Caco-2 (cell line): ENCODE measurements at regions not wholly inside any gene's neighbourhood (a gene's known extent, or its start where the extent isn't known, plus 50 kb on each side); places are given as distances from the start of the nearest gene placed in this dataset.
"Not testable (repeated sequence)": the region's sequence is repeated elsewhere in the genome, so short reads cannot be mapped to it uniquely, and the experiment has no call there.

Source experiments
- BruUV-seq: library from RNA; stranded (reverse); fragments of 400-500 nt; replicated peaks from 2 replicates; lab custom pipeline; 2021; lab: Mats Ljungman, UMichigan
- CTCF ChIA-PET: fragments of 300-600 bp; sonication (Branson Sonifier 250); formaldehyde crosslinking; loops from one replicate; lab custom pipeline; 2022; ENCODE audit warnings: antibody characterized with exemption; lab: Charles Lee
- POLR2A ChIA-PET: fragments of 300-600 bp; sonication (Branson Sonifier 250); formaldehyde crosslinking; loops from one replicate; lab custom pipeline; 2022; ENCODE audit warnings: antibody characterized with exemption; lab: Charles Lee
- DNase-seq, 2 experiments: peaks; one replicate each; pipeline versions ENCODE4 v3.0.0 to v3.0.0-alpha.2; 2020 to 2022
- H3K27me3 ChIP-seq: replicated peaks from 2 replicates; pipeline ENCODE4 v1.6.0; 2011; ENCODE audit warnings: low read length; ENCODE audit not compliant: control insufficient read depth, insufficient read depth
- H3K36me3 ChIP-seq: 2 replicates; pipeline ENCODE4 v1.5.1; 2011; ENCODE audit warnings: low read length; ENCODE audit not compliant: control insufficient read depth, insufficient read depth
- H3K4me1 ChIP-seq: fragments of 250-450 bp; sonication (Bioruptor Pico); 2 replicates; pipeline ENCODE4 v1.5.1; 2020; ENCODE audit warnings: mild to moderate bottlenecking
- H3K4me3 ChIP-seq: 2 replicates; pipeline ENCODE4 v1.5.1; 2011; ENCODE audit warnings: low read depth, mild to moderate bottlenecking, control low read depth, low read length
- H3K9me3 ChIP-seq: fragments of 250-450 bp; sonication (Bioruptor Pico); 2 replicates; pipeline ENCODE4 v1.5.1; 2020; ENCODE audit warnings: mild to moderate bottlenecking, moderate library complexity
- H3K27ac Mint-ChIP-seq: one replicate; pipeline ENCODE4 v1.8.0; 2022; ENCODE audit warnings: mixed read lengths; ENCODE audit not compliant: unreplicated experiment
- H3K27me3 Mint-ChIP-seq: one replicate; pipeline ENCODE4 v1.8.0; 2022; ENCODE audit warnings: mixed read lengths; ENCODE audit not compliant: insufficient read depth, unreplicated experiment
- H3K36me3 Mint-ChIP-seq: one replicate; pipeline ENCODE4 v1.8.0; 2022; ENCODE audit warnings: mild to moderate bottlenecking, mixed read lengths; ENCODE audit not compliant: insufficient read depth, unreplicated experiment
- H3K4me1 Mint-ChIP-seq: one replicate; pipeline ENCODE4 v1.8.0; 2022; ENCODE audit warnings: low read depth, mixed read lengths; ENCODE audit not compliant: unreplicated experiment
- H3K4me3 Mint-ChIP-seq: one replicate; pipeline ENCODE4 v1.8.0; 2022; ENCODE audit warnings: mild to moderate bottlenecking, moderate library complexity, mixed read lengths; ENCODE audit not compliant: unreplicated experiment
- H3K9me3 Mint-ChIP-seq: one replicate; pipeline ENCODE4 v1.8.0; 2022; ENCODE audit warnings: mixed read lengths; ENCODE audit not compliant: unreplicated experiment
- CTCF ChIP-seq, 2 experiments: fragments of 200-600 bp in 1 of 2; IDR thresholded peaks; 1 replicate in 1 of 2; 2 replicates in 1 of 2; pipeline versions ENCODE4 v1.5.1 to v1.8.0; 2011 to 2022; ENCODE audit warnings: antibody characterized with exemption in 1 of 2, control low read depth in 1 of 2, inconsistent platforms in 1 of 2, low read depth in 1 of 2, low read length in 1 of 2, mild to moderate bottlenecking in 1 of 2, moderate library complexity in 1 of 2; ENCODE audit not compliant: insufficient read depth in 1 of 2, severe bottlenecking in 1 of 2, unreplicated experiment in 1 of 2
- intact Hi-C: fragments of 100-400 bp; cut with micrococcal nuclease; formaldehyde crosslinking; loops from one replicate; pipeline ENCODE4 v1.10.0; 2022; ENCODE audit not compliant: unreplicated experiment

DNA sequence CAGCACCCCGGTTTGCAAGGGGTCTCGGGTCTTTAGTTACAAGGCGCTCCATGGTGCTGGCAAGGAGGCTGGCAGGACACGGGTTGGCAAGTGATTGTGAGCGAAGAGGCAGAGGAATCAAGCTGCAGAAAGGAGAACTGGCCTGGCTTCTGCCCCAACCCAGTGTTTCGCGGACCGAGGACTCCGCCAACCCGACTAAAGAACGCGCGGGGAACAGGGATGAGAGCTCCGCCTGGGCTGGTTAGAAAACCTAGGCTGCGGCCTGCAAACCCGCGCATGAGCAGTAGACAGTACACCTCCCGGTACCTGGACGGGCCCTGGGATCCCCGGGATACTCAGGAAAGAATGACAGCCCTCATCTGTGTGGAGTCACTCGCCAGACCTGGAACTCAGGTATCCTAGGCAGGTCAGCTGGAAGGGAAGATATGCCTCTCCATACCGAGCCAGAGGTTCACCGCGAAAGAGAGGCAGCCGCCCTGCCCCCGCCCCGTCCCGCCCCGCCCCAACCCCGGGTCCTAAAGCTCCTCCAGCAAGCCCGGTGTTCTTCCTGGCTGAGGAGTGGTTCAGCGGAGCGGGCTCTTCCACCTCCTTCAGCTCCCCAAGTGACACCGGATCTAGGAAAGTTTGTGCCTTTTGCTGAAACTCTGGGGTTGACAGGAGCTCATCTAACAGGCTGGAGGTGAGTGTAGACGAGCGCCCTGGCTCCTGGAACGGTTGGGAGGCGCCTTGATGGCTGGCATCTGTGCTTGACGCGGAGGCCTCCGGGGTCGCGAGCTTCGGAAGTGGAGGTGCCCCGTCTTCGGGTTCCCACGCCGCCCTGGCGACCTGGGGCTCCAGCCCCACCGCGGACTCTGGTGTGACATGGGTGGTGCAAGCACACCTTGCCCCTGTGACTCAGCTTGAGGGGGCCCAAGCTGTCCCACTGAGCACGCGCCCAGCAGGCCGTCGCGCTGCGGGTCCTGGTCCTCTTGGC, 1847.3 kb upstream of the DEFB115 start:
- Histone ChIP-seq H3K36me3 (no peaks in the 10 kb centered on the region), H3K4me3 (no peak overlapping the region), H3K4me1 (no peaks in the 10 kb centered on the region), H3K9me3 (peaks cover 8% of the 10 kb centered on the region), H3K27me3 (no peaks in the 10 kb centered on the region; the same call in 1 of the 2 replicates)
- ChIA-PET POLR2A (no interaction called here), CTCF (interaction anchor here (0.5 kb wide), 1 partner anchor 79 kb away, joined by 3 read pairs; no protein-coding TSS in a partner anchor)
- H3K4me1 Mint-ChIP-seq: no peaks in the 10 kb centered on the region
- BruUV-seq: no TSS peak
- no peak overlapping the region for H3K27ac Mint-ChIP-seq
- TF ChIP-seq CTCF (IDR thresholded peaks at IDR 0.05; ENCODE audit: insufficient read depth in 1 of 2, low read depth in 1 of 2, low read length in 1 of 2, severe bottlenecking in 1 of 2, unreplicated experiment in 1 of 2): no peak
- H3K36me3 Mint-ChIP-seq: no peaks in the 10 kb centered on the region
- H3K9me3 Mint-ChIP-seq: peaks cover 39% of the 10 kb centered on the region
- intact Hi-C loops: no loop called here
- H3K27me3 Mint-ChIP-seq: no peaks in the 10 kb centered on the region
- no peak overlapping the region for H3K4me3 Mint-ChIP-seq
- no peak for DNase-seq

- H3K4me3 Mint-ChIP-seq: no peak overlapping the region
- H3K27me3 ChIP-seq: no peaks in the 10 kb centered on the region; the same call in 1 of the 2 replicates
- TF ChIP-seq CTCF (IDR thresholded peaks at IDR 0.05; ENCODE audit: insufficient read depth in 1 of 2, low read depth in 1 of 2, low read length in 1 of 2, severe bottlenecking in 1 of 2, unreplicated experiment in 1 of 2): no peak
These were observed 1846.5 kb upstream of the DEFB115 start for GRCh38 chr20:29410806-29411457.

DNA sequence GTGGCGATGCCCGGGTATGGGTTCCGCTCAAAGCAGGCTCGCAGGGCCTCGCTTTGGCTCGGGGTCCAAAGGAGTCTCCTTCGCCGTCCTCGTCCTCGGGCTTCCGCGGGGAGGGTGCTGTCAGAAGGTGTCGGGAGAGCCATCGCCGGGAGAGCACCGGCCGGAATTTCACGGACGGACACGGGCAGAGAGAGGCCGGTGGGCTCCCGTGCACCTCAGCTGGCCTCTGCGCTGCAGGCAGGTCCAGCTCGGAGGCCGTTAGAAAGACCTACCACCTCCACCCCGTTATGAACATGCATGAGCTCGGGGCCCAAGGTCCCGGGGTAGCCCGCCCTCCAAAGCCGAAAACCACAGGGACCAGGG, 1846.0 kb upstream of the DEFB115 start:
- peaks cover 36% of the 10 kb centered on the region for H3K9me3 Mint-ChIP-seq
- H3K27me3 ChIP-seq, H3K36me3 Mint-ChIP-seq, H3K9me3 ChIP-seq, intact Hi-C loops, POLR2A ChIA-PET, H3K4me3 ChIP-seq, CTCF ChIA-PET, H3K27ac Mint-ChIP-seq, H3K36me3 ChIP-seq, H3K4me1 Mint-ChIP-seq, H3K4me3 Mint-ChIP-seq, H3K27me3 Mint-ChIP-seq, H3K4me1 ChIP-seq, BruUV-seq, DNase-seq: not testable (repeated sequence)

More at GRCh38 chr20:29410806-29411457, 1846.5 kb upstream of the DEFB115 start:
- Mint-ChIP-seq H3K36me3 (no peaks in the 10 kb centered on the region), H3K4me1 (no peaks in the 10 kb centered on the region), H3K9me3 (peaks cover 39% of the 10 kb centered on the region), H3K27ac (no peak overlapping the region), H3K27me3 (no peaks in the 10 kb centered on the region)
- H3K4me3 ChIP-seq: no peak overlapping the region
- H3K4me1 ChIP-seq: no peaks in the 10 kb centered on the region
- intact Hi-C loops: no loop called here
- no peaks in the 10 kb centered on the region for H3K36me3 ChIP-seq
- BruUV-seq: no TSS peak
- peaks cover 8% of the 10 kb centered on the region for H3K9me3 ChIP-seq
- POLR2A ChIA-PET: no interaction called here
- CTCF ChIA-PET: no interaction called here
- DNase-seq: no peak
